GM23338 (cell line): ENCODE measurements at regions not wholly inside any gene's neighbourhood (a gene's known extent, or its start where the extent isn't known, plus 50 kb on each side); places are given as distances from the start of the nearest gene placed in this dataset.

Experiments
- ATAC-seq: fragments of 200-7000 bp; cut with Tn5 transposase; 3 replicates; pipeline ENCODE4 v1.9.1; 2020
- DNase-seq: peaks from one replicate; pipeline ENCODE4 v3.0.0-alpha.2; 2015; ENCODE audit warnings: low spot score
- H2AFZ ChIP-seq: fragments of 200-600 bp; sonication (generic); 2 replicates; pipeline ENCODE4 v1.8.0; 2016; ENCODE audit warnings: antibody characterized with exemption, mild to moderate bottlenecking, moderate library complexity
- H3F3A ChIP-seq: fragments of 200-600 bp; sonication (generic); replicated peaks from 2 replicates; pipeline ENCODE4 v1.8.0; 2017; ENCODE audit warnings: antibody characterized with exemption, mixed run types, low read depth
- H3K27ac ChIP-seq: fragments of 200-600 bp; sonication (generic); 2 replicates; pipeline ENCODE4 v1.6.1; 2016; ENCODE audit warnings: low read depth
- H3K27me3 ChIP-seq: fragments of 200-600 bp; sonication (generic); 2 replicates; pipeline ENCODE4 v1.8.0; 2016; ENCODE audit warnings: mild to moderate bottlenecking, mixed run types, moderate library complexity; ENCODE audit not compliant: insufficient read depth
- H3K36me3 ChIP-seq: fragments of 200-600 bp; sonication (generic); 2 replicates; pipeline ENCODE4 v1.8.0; 2016; ENCODE audit warnings: mild to moderate bottlenecking; ENCODE audit not compliant: insufficient read depth
- H3K4me1 ChIP-seq: fragments of 200-600 bp; sonication (generic); 2 replicates; pipeline ENCODE4 v1.8.0; 2016; ENCODE audit warnings: mild to moderate bottlenecking, moderate library complexity; ENCODE audit not compliant: insufficient read depth
- H3K4me2 ChIP-seq: fragments of 200-600 bp; sonication (generic); 2 replicates; pipeline ENCODE4 v1.7.1; 2017; ENCODE audit warnings: mixed run types
- H3K4me3 ChIP-seq: fragments of 200-600 bp; sonication (generic); 2 replicates; pipeline ENCODE4 v1.6.1; 2016; ENCODE audit warnings: mixed run types
- H3K79me2 ChIP-seq: fragments of 200-600 bp; sonication (generic); replicated peaks from 2 replicates; pipeline ENCODE4 v1.8.0; 2017; ENCODE audit warnings: mild to moderate bottlenecking; ENCODE audit not compliant: insufficient read depth
- H3K9me2 ChIP-seq: fragments of 200-600 bp; sonication (generic); 2 replicates; pipeline ENCODE4 v1.8.0; 2017; ENCODE audit not compliant: insufficient read depth
- H4K20me1 ChIP-seq: fragments of 200-600 bp; sonication (generic); replicated peaks from 2 replicates; pipeline ENCODE4 v1.8.0; 2017; ENCODE audit warnings: mild to moderate bottlenecking; ENCODE audit not compliant: insufficient read depth
- H3K27ac Mint-ChIP-seq: 2 replicates; pipeline ENCODE4 v1.8.0; 2020; ENCODE audit warnings: inconsistent platforms, mild to moderate bottlenecking, moderate library complexity, mixed read lengths
- H3K27me3 Mint-ChIP-seq: 3 replicates; pipeline ENCODE4 v1.8.0; 2022; ENCODE audit warnings: low read depth, mild to moderate bottlenecking, moderate library complexity, mixed read lengths, inconsistent platforms; ENCODE audit not compliant: insufficient read depth, poor library complexity
- H3K36me3 Mint-ChIP-seq: 3 replicates; pipeline ENCODE4 v1.8.0; 2021; ENCODE audit warnings: low read depth, mild to moderate bottlenecking, inconsistent platforms, moderate library complexity, mixed read lengths
- H3K4me1 Mint-ChIP-seq: 3 replicates; pipeline ENCODE4 v1.8.0; 2020; ENCODE audit warnings: mild to moderate bottlenecking, inconsistent platforms, mixed read lengths
- H3K4me3 Mint-ChIP-seq: 3 replicates; pipeline ENCODE4 v1.8.0; 2021; ENCODE audit warnings: moderate library complexity, mild to moderate bottlenecking, inconsistent platforms, mixed read lengths
- H3K9me3 Mint-ChIP-seq: 3 replicates; pipeline ENCODE4 v1.8.0; 2020; ENCODE audit warnings: moderate library complexity, mild to moderate bottlenecking, inconsistent platforms, mixed read lengths
- CREB1 ChIP-seq: fragments of 250-450 bp; sonication (Bioruptor Pico); IDR thresholded peaks from 2 replicates; pipeline ENCODE4 v1.5.0; 2020; ENCODE audit warnings: low read depth, mild to moderate bottlenecking, moderate library complexity
- CTCF ChIP-seq, 2 experiments: fragments of 200-600 bp in 1 of 2; sonication (generic) in 1 of 2; conservative IDR thresholded peaks; 2 replicates each; pipeline versions ENCODE4 v1.5.1 to v1.6.1; 2016 to 2017; ENCODE audit warnings: antibody characterized with exemption in 2 of 2, low read depth in 2 of 2, mild to moderate bottlenecking in 2 of 2, moderate library complexity in 1 of 2
- ETS1 ChIP-seq: IDR thresholded peaks from 2 replicates; pipeline ENCODE4 v1.6.1; 2016; ENCODE audit warnings: antibody characterized with exemption
- EZH2 ChIP-seq: fragments of 200-600 bp; sonication (generic); IDR thresholded peaks from one replicate; pipeline ENCODE4 v1.8.0; 2017; ENCODE audit warnings: antibody characterized with exemption, mild to moderate bottlenecking, low read depth; ENCODE audit not compliant: unreplicated experiment
- EZH2phosphoT487 ChIP-seq: fragments of 200-600 bp; sonication (generic); IDR thresholded peaks from one replicate; pipeline ENCODE4 v1.8.1; 2018; ENCODE audit warnings: antibody characterized with exemption; ENCODE audit not compliant: unreplicated experiment
- JUNB ChIP-seq: IDR thresholded peaks from one replicate; pipeline ENCODE4 v1.6.1; 2016; ENCODE audit warnings: antibody characterized with exemption; ENCODE audit not compliant: unreplicated experiment
- NANOG ChIP-seq: IDR thresholded peaks from 2 replicates; pipeline ENCODE4 v1.6.1; 2016; ENCODE audit warnings: antibody characterized with exemption, borderline replicate concordance
- POLR2AphosphoS5 ChIP-seq: IDR thresholded peaks from 2 replicates; pipeline ENCODE4 v1.6.1; 2016; ENCODE audit warnings: antibody characterized with exemption, low read depth
- REST ChIP-seq: IDR thresholded peaks from one replicate; pipeline ENCODE4 v1.6.1; 2018; ENCODE audit warnings: antibody characterized with exemption; ENCODE audit not compliant: unreplicated experiment
- STAT1 ChIP-seq: IDR thresholded peaks from one replicate; pipeline ENCODE4 v1.6.1; 2016; ENCODE audit warnings: antibody characterized with exemption; ENCODE audit not compliant: unreplicated experiment
- ZNF114 ChIP-seq: fragments of 250-450 bp; sonication (Bioruptor Pico); IDR thresholded peaks from 2 replicates; pipeline ENCODE4 v1.5.0; 2020; ENCODE audit warnings: mild to moderate bottlenecking, moderate library complexity
- ZNF331 ChIP-seq: fragments of 250-450 bp; sonication (Bioruptor Pico); IDR thresholded peaks from 2 replicates; pipeline ENCODE4 v1.5.0; 2020; ENCODE audit warnings: low read depth, mild to moderate bottlenecking, moderate library complexity
- TF ChIP-seq, protein P1 (sequence below): fragments of 250-450 bp; sonication (Bioruptor Pico); IDR thresholded peaks from 2 replicates; pipeline ENCODE4 v1.5.0; 2020; ENCODE audit warnings: mild to moderate bottlenecking, moderate library complexity

DNA sequence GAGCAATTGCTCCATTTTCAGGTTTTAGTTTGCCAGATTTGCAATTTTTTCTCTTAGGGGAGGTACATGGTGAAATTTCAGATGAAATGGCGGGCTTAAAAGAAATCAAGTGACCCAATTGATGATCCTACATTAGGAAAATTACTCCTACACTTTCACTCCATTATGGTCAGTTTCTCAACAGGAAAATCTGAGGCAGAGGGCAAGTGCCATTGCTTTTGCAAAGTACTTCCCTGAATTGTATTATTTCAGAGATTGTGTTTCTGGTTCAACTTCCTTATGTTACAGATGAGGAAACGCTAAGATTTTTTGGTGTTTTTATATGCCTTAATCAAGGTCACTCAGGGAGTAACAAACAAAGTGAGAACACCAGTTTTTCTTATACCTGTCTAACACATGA, 302.2 kb downstream of the ARAP2 start:
- no peak overlapping the region for H3K27ac Mint-ChIP-seq
- no peaks in the 10 kb centered on the region for H3K79me2 ChIP-seq
- no peak overlapping the region for H3K4me2 ChIP-seq

More for the DNA sequence above, 302.2 kb downstream of the ARAP2 start:
- no peak overlapping the region for H3K4me3 ChIP-seq
- no peak overlapping the region for H3K27ac ChIP-seq
- no peak overlapping the region for H2AFZ ChIP-seq
- no peaks in the 10 kb centered on the region for H4K20me1 ChIP-seq
- H3K36me3 ChIP-seq, result no peaks in the 10 kb centered on the region
- Mint-ChIP-seq H3K36me3 (no peaks in the 10 kb centered on the region), H3K9me3 (0 out of 3 replicates have a peak, but pooled peaks cover 3% of the 10 kb centered on the region), H3K27me3 (no peaks in the 10 kb centered on the region), H3K4me3 (no peak overlapping the region), H3K4me1 (no peaks in the 10 kb centered on the region)
- no peaks in the 10 kb centered on the region for H3K27me3 ChIP-seq
- no peak for TF ChIP-seq ZNF114 (CRISPR knock-in tag)
- TF ChIP-seq, protein P1, sequence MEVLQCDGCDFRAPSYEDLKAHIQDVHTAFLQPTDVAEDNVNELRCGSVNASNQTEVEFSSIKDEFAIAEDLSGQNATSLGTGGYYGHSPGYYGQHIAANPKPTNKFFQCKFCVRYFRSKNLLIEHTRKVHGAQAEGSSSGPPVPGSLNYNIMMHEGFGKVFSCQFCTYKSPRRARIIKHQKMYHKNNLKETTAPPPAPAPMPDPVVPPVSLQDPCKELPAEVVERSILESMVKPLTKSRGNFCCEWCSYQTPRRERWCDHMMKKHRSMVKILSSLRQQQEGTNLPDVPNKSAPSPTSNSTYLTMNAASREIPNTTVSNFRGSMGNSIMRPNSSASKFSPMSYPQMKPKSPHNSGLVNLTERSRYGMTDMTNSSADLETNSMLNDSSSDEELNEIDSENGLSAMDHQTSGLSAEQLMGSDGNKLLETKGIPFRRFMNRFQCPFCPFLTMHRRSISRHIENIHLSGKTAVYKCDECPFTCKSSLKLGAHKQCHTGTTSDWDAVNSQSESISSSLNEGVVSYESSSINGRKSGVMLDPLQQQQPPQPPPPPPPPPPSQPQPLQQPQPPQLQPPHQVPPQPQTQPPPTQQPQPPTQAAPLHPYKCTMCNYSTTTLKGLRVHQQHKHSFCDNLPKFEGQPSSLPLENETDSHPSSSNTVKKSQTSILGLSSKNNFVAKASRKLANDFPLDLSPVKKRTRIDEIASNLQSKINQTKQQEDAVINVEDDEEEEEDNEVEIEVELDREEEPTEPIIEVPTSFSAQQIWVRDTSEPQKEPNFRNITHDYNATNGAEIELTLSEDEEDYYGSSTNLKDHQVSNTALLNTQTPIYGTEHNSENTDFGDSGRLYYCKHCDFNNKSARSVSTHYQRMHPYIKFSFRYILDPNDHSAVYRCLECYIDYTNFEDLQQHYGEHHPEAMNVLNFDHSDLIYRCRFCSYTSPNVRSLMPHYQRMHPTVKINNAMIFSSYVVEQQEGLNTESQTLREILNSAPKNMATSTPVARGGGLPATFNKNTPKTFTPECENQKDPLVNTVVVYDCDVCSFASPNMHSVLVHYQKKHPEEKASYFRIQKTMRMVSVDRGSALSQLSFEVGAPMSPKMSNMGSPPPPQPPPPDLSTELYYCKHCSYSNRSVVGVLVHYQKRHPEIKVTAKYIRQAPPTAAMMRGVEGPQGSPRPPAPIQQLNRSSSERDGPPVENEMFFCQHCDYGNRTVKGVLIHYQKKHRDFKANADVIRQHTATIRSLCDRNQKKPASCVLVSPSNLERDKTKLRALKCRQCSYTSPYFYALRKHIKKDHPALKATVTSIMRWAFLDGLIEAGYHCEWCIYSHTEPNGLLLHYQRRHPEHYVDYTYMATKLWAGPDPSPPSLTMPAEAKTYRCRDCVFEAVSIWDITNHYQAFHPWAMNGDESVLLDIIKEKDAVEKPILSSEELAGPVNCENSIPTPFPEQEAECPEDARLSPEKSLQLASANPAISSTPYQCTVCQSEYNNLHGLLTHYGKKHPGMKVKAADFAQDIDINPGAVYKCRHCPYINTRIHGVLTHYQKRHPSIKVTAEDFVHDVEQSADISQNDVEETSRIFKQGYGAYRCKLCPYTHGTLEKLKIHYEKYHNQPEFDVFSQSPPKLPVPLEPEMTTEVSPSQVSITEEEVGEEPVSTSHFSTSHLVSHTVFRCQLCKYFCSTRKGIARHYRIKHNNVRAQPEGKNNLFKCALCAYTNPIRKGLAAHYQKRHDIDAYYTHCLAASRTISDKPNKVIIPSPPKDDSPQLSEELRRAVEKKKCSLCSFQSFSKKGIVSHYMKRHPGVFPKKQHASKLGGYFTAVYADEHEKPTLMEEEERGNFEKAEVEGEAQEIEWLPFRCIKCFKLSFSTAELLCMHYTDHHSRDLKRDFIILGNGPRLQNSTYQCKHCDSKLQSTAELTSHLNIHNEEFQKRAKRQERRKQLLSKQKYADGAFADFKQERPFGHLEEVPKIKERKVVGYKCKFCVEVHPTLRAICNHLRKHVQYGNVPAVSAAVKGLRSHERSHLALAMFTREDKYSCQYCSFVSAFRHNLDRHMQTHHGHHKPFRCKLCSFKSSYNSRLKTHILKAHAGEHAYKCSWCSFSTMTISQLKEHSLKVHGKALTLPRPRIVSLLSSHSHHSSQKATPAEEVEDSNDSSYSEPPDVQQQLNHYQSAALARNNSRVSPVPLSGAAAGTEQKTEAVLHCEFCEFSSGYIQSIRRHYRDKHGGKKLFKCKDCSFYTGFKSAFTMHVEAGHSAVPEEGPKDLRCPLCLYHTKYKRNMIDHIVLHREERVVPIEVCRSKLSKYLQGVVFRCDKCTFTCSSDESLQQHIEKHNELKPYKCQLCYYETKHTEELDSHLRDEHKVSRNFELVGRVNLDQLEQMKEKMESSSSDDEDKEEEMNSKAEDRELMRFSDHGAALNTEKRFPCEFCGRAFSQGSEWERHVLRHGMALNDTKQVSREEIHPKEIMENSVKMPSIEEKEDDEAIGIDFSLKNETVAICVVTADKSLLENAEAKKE (CRISPR knock-in tag), result no peak
- no peak for TF ChIP-seq REST
- TF ChIP-seq STAT1, result no peak
- TF ChIP-seq ETS1, result no peak
- no peak for TF ChIP-seq EZH2
- no peak for TF ChIP-seq POLR2AphosphoS5
- TF ChIP-seq CTCF (conservative IDR thresholded peaks at IDR 0.05; ENCODE audit: low read depth in 2 of 2), result no peak
- no peak for TF ChIP-seq ZNF331 (CRISPR knock-in tag)
- TF ChIP-seq CREB1 (CRISPR knock-in tag), result no peak
- TF ChIP-seq EZH2phosphoT487, result no peak
- no peak for TF ChIP-seq JUNB
- TF ChIP-seq NANOG, result no peak
- H3K9me2 ChIP-seq, result no peaks in the 10 kb centered on the region
- ATAC-seq (no peak), DNase-seq (no peak)
- H3K4me1 ChIP-seq, result no peaks in the 10 kb centered on the region
- no peaks in the 10 kb centered on the region for H3F3A ChIP-seq
